GM12865 (cell line): ENCODE measurements at regions not wholly inside any gene's neighbourhood (a gene's known extent, or its start where the extent isn't known, plus 50 kb on each side); places are given as distances from the start of the nearest gene placed in this dataset.
"Not testable (repeated sequence)": the region's sequence is repeated elsewhere in the genome, so short reads cannot be mapped to it uniquely, and the experiment has no call there.

Experiments
- DNase-seq: peaks from one replicate; pipeline ENCODE4 v3.0.0; 2010; ENCODE audit warnings: low read depth
- H3K4me3 ChIP-seq: 2 replicates; pipeline ENCODE4 v1.5.1; 2011; ENCODE audit warnings: mild to moderate bottlenecking, low read depth, low read length, control low read depth
- CTCF ChIP-seq: IDR thresholded peaks from 2 replicates; pipeline ENCODE4 v1.5.1; 2011; ENCODE audit warnings: low read length, control low read depth, low read depth, inconsistent platforms; ENCODE audit not compliant: insufficient read depth; ENCODE audit errors: missing control alignments

GRCh38 chrX:47776292-47777006 is 60.3 kb upstream of the ZNF81 start:
- no peak for TF ChIP-seq CTCF
- no peak overlapping the region for H3K4me3 ChIP-seq
- DNase-seq: no peak

GRCh38 chrX:47772764-47773163 is 63.9 kb upstream of the ZNF81 start:
- H3K4me3 ChIP-seq: no peak overlapping the region
- no peak for TF ChIP-seq CTCF
- DNase-seq: no peak

GRCh38 chrX:47771473-47771872 is 65.2 kb upstream of the ZNF81 start:
- H3K4me3 ChIP-seq: no peak overlapping the region
- no peak for DNase-seq
- no peak for TF ChIP-seq CTCF

GRCh38 chrX:47762826-47763225 is 73.9 kb upstream of the ZNF81 start:
- not testable (repeated sequence) for H3K4me3 ChIP-seq, DNase-seq

GRCh38 chrX:47752685-47753084 is 84.0 kb upstream of the ZNF81 start:
- no peak for TF ChIP-seq CTCF
- DNase-seq: no peak
- no peak overlapping the region for H3K4me3 ChIP-seq

- no peak overlapping the region for H3K4me3 ChIP-seq
- TF ChIP-seq CTCF: peak; percentile 25
- DNase-seq: peak; percentile 27
Measured at GRCh38 chrX:47751670-47752069, 85.0 kb upstream of the ZNF81 start.

GRCh38 chrX:47749185-47749967 is 87.3 kb upstream of the ZNF81 start:
- DNase-seq: peak; percentile 27
- no peak for TF ChIP-seq CTCF
- H3K4me3 ChIP-seq: no peak overlapping the region
